ENCODE measurements at regions not wholly inside any gene's neighbourhood (a gene's known extent, or its start where the extent isn't known, plus 50 kb on each side); places are given as distances from the start of the nearest gene placed in this dataset.

DNA sequence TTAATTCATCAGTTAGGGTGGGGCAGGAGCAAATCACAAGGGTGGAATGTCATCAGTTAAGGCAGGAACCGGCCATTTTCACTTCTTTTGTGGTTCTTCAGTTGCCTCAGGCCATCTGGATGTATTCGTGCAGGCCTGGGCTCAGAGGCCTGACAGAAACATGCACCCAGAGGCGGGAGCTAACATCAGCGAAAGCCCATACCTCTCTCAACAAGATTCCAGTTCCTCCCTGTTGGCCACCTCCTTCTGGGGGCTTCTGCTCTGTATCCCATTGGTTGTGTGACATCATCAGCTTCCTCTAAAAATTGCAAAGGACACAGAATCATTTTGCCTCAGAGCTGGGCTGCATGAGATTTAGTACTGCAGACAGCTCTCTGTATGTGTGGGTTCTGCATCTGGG, 134.3 kb downstream of the ZNF664 start:
- TF ChIP-seq ZNF274 (IDR thresholded peaks at IDR 0.05; ENCODE audit: borderline replicate concordance, extremely low read depth, low read length) (no peak), GTF2F1 (IDR thresholded peaks at IDR 0.05; ENCODE audit: borderline replicate concordance, low read depth, low read length) (no peak), CBX8 (IDR thresholded peaks at IDR 0.05; ENCODE audit: borderline replicate concordance, low read depth, low read length) (no peak), EZH2 (IDR thresholded peaks at IDR 0.05; ENCODE audit: low read depth, low read length, severe bottlenecking) (no peak), KDM4A (IDR thresholded peaks at IDR 0.05; ENCODE audit: low read depth, low read length, severe bottlenecking) (no peak), TAF7 (optimal IDR thresholded peaks at IDR 0.05; ENCODE audit: borderline replicate concordance, low read depth, low read length) (no peak), SAP30 (IDR thresholded peaks at IDR 0.05; ENCODE audit: insufficient read depth, insufficient replicate concordance, low read length) (no peak), ASH2L (IDR thresholded peaks at IDR 0.05; ENCODE audit: low read length) (no peak), SRF (IDR thresholded peaks at IDR 0.05; ENCODE audit: low read depth, low read length) (no peak), JUND (IDR thresholded peaks at IDR 0.05; ENCODE audit: low read length) (no peak), CREB1 (IDR thresholded peaks at IDR 0.05) (no peak), NANOG (IDR thresholded peaks at IDR 0.05; ENCODE audit: insufficient read depth, low read depth, low read length, poor library complexity, severe bottlenecking) (no peak)
- H3K9ac ChIP-seq (replicated peaks in 1 of 4; ENCODE audit: extremely low read depth in 1 of 4, low read depth in 3 of 4, low read length in 3 of 4) = no peak overlapping the region

More for the DNA sequence above, 134.3 kb downstream of the ZNF664 start:
- Histone ChIP-seq H2AK5ac (ENCODE audit: low read depth, low read length) (no peak overlapping the region), H3K4ac (replicated peaks; ENCODE audit: insufficient read length, low read depth, low read length) (no peak overlapping the region), H3K79me2 (ENCODE audit: control insufficient read depth in 1 of 2, insufficient read depth in 2 of 2, low read length in 2 of 2) (no peaks in the 10 kb centered on the region), H2BK12ac (ENCODE audit: low read depth, low read length) (no peak overlapping the region), H4K20me1 (replicated peaks in 1 of 2; ENCODE audit: control insufficient read depth in 1 of 2, insufficient read depth in 2 of 2, low read length in 2 of 2) (no peaks in the 10 kb centered on the region), H2BK5ac (ENCODE audit: low read depth, low read length) (no peak overlapping the region), H3K9me3 (ENCODE audit: insufficient read depth in 2 of 2, low read depth in 1 of 2, low read length in 1 of 2) (peaks cover 5 to 10% of the 10 kb centered on the region in 2 experiments; a peak in 3 of 4 replicates), H3K27ac (ENCODE audit: low read depth, low read length) (no peak overlapping the region), H2BK15ac (ENCODE audit: low read length) (no peak overlapping the region), H3K36me3 (ENCODE audit: control insufficient read depth in 2 of 4, insufficient read depth in 4 of 4, low read length in 3 of 4) (no peaks in the 10 kb centered on the region), H4K5ac (ENCODE audit: insufficient read length, low read depth, low read length) (no peak overlapping the region), H3K27me3 (replicated peaks in 1 of 4; ENCODE audit: control insufficient read depth in 3 of 4, extremely low read depth in 1 of 4, insufficient read depth in 3 of 4, low read length in 3 of 4) (no peaks in the 10 kb centered on the region; a peak in 1 of 7 replicates), H3K23ac (ENCODE audit: insufficient read length) (no peak overlapping the region), H3K18ac (ENCODE audit: extremely low read depth, low read length) (no peak overlapping the region), H3K4me2 (ENCODE audit: insufficient read depth in 1 of 2, low read depth in 2 of 2, low read length in 2 of 2) (no peak overlapping the region), H2BK120ac (replicated peaks; ENCODE audit: low read depth, low read length) (no peak overlapping the region), H3K4me1 (replicated peaks in 1 of 4; ENCODE audit: control insufficient read depth in 3 of 4, insufficient read depth in 4 of 4, low read length in 3 of 4) (peaks cover 0 to 11% (median under 1%) of the 10 kb centered on the region in 4 experiments; a peak in 2 of 7 replicates), H3K23me2 (ENCODE audit: low read depth, low read length) (no peaks in the 10 kb centered on the region), H2AFZ (ENCODE audit: low read length) (no peak overlapping the region), H4K8ac (ENCODE audit: extremely low read depth, insufficient read depth, low read length) (no peak overlapping the region), H4K91ac (replicated peaks; ENCODE audit: insufficient read length, low read length) (no peak overlapping the region), H3K4me3 (ENCODE audit: extremely low read depth in 1 of 4, insufficient read depth in 2 of 4, low read depth in 3 of 4, low read length in 4 of 4) (no peak overlapping the region), H2BK20ac (ENCODE audit: low read length) (no peak overlapping the region), H3K79me1 (ENCODE audit: low read depth, low read length) (no peaks in the 10 kb centered on the region), H3K56ac (replicated peaks; ENCODE audit: insufficient read length, low read depth, low read length) (no peak overlapping the region), H3K14ac (ENCODE audit: insufficient read length) (no peak overlapping the region)
- 94% methylated on average over 4 of the region's 4 CpGs; no CpG with 5 or more reads in 1 of the 2 experiments for WGBS, 2 experiments (ENCODE audit: extremely low coverage in 1 of 2, insufficient coverage in 1 of 2, insufficient read length in 1 of 2, insufficient replicate concordance in 2 of 2, low coverage in 1 of 2, low lambda C conversion rate in 2 of 2, missing lambda C conversion rate in 1 of 2)
- FAIRE-seq (no peak), DNase-seq (ENCODE audit: low read depth in 1 of 2, low spot score in 2 of 2) (no peak)
- POLR2A ChIA-PET (ENCODE audit: partially characterized antibody) = interaction anchor here (0.9 to 1.2 kb wide), 2 partner anchors 9 kb away, joined by 3 to 5 read pairs; no protein-coding TSS in a partner anchor
- CTCF ChIA-PET (ENCODE audit: partially characterized antibody) = interaction anchor here (0.8 to 1.0 kb wide), 3 partner anchors 10 to 12 kb away, joined by 3 to 4 read pairs (median 3); no protein-coding TSS in a partner anchor
